ENCODE measurements at regions not wholly inside any gene's neighbourhood (a gene's known extent, or its start where the extent isn't known, plus 50 kb on each side); places are given as distances from the start of the nearest gene placed in this dataset.

- no peak for TF ChIP-seq CTCF (optimal IDR thresholded peaks at IDR 0.05 in 1 of 3, IDR thresholded peaks at IDR 0.05 in 1 of 3, conservative IDR thresholded peaks at IDR 0.05 in 1 of 3; ENCODE audit: extremely low read depth in 1 of 3, insufficient read depth in 2 of 3, low read length in 3 of 3)
- no peak for TF ChIP-seq EZH2 (IDR thresholded peaks at IDR 0.05; ENCODE audit: low read length)
Measured at GRCh38 chr18:55109818-55110414, 150.7 kb upstream of the CCDC68 start.
